HUDEP-2 (cell line): ENCODE measurements at regions not wholly inside any gene's neighbourhood (a gene's known extent, or its start where the extent isn't known, plus 50 kb on each side); places are given as distances from the start of the nearest gene placed in this dataset.

Experiments
- DNase-seq, 76 experiments: peaks; one replicate each; lab custom pipeline; 2025; ENCODE audit not compliant: unreplicated experiment in 76 of 76; lab: John Stamatoyannopoulos, UW

DNA sequence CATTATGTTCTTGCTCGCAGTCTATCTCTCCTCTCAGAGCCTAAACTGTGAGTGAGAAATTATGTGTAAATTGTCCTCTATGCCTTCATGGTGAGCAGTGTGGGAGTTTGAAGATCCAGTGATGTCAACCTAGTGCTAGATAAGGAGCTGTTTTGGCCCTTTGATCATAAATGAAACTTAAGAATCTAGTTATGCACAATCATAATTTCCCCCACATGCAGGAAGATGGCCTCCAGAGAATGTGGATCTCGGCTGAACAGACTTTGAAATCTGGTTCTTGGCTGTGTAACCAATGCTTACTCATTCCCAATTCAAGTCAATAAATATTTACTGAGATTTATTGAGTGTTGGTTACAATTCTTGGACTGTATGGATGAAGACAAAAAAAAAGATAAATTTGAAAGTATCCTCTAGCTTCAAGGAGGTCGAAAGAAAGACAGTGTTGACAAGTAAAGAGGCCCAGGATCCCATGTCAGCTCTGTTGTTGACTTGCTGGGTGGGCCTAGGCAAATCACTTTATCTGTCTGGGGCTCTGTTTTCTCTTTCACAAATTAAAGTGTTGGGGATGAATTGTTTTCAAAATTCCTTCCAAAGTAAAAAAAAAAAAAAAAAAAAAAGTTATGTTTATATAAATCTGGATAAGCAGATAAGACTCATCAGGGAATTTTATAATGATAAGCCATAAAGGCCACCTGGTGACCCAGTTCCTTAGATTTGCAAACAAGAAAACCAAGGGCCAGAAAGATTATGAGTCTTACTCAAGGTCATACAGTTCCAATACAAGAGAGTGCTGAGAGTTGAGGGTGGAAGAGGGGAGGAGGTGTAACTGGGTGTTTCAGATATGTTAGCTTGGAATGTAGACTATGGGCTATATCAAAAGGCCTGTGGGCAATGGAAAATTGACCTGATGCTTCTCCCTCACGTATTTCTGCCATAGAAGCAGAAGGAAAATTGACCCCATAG, 969.9 kb downstream of the KCNMA1 start:
- no peak for DNase-seq

DNA sequence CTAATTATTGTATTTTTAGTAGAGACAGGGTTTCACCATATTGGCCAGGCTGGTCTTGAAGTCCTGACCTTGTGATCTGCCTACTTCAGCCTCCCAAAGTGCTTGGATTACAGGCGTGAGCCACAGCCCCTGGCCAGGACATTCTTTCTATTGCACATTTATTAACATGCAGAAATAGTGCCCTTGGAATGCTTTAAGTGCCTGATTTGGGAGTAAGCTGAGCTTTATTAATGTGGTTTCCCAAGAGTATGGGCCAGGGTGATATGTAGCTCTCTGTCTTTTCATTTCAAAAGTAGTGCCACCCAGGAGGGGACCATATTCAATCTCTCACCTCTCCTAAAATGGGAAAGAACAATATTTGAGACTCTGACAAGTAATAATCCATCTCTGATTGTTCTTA, 970.7 kb downstream of the KCNMA1 start:
- DNase-seq = no peak

DNA sequence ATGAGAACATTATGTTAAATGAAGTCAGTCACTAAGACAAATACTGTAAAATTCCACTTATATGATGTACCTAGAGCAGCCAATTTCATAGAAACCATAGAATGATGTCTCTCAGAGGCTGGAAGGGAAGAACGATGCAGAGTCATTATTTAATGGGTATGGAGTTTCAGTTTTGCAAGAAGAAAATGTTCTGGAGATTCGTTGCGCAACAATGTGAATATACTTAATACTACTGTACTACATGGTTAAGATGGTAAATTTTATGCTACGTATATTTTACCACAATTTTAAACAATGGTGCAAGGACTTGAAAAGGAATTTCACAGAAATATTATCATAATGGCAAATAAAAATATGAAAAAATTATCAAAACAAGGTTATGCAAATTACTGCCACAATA, 972.6 kb downstream of the KCNMA1 start:
- DNase-seq = no peak

DNA sequence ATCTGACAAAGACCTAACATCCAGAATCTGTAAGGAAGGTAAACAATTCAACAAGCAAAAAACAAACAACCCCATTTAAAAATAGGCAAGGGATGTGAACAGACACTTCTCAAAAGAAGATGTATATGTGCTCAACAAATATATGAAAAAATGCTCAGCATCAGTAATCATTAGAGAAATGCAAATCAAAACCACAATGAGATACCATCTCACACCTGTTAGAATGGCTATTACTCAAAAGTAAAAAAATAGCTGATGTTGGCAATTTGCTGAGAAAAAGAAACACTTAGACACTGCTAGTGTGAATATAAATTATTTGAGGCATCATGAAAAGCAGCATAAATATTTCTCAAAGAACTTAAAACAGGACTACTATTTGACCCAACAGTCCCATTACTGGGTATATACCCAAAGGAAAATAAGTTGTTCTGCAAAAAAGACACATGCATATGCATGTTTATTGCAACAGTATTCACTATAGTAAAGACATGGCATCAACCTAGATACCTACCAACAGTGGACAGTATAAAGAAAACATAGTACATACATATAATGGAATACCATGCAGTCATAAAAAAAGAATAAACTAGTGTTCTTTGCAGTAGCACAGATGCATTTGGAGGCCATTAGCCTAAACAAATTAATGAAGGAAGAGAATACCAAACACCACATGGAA, 980.1 kb downstream of the KCNMA1 start:
- DNase-seq = no peak

DNA sequence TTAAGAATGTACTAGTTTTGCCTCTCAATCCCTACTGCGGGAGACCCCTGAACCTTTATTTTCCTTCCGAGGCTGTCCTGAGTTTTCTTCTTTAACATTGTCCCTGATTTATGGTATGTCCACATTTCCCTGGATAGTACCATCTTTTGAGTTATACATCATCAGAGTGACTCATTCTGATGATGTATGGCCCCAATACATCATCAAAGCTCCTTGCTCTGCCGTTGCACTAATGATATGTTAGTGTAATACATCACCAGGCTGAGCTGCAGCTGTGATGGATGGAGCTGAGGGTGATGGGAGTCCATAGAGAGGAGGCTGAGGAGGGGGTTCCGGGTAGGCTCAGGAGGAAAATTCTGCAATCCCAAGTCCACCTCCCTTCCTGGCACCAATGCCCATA, 986.5 kb downstream of the KCNMA1 start:
- DNase-seq = no peak

DNA sequence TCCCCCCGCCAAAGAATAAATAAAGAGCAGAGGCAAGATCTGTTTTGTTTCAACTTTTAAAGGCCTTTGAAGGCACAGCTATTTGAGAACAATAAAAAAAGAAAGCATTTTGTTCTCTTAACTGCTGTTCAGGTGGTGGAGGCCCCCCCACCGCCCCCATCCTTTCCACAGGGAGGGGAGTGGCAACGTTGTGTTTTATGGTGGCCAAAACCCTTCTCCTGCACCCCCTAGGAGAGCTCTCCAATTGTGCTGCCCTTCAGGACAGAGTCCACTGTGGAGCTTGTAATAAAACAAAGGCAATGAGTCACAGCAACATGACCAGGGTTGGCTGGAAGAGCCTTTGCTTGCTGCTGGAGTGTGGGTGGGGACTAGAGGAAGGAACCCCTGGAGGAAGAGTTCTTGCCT, 987.9 kb downstream of the KCNMA1 start:
- DNase-seq = no peak

DNA sequence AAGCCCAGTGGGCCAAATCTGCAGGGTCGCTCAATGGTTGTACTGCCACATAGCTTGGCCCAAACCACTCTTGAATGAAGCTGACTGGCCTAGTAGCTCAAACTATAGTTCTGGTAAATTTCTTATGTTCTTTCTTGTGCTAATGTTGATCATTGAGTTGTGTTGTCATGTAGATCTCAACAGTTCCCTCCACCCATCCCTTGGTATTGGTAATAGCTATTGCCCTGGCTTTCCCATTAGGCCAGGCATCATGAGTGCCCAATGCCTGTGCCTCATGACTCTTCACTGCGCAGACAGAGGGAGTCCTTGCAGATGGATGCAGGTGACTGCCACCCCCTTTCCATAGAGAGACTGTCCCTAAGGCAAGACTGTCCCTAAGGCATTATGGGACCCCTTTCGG, 988.4 kb downstream of the KCNMA1 start:
- no peak for DNase-seq

DNA sequence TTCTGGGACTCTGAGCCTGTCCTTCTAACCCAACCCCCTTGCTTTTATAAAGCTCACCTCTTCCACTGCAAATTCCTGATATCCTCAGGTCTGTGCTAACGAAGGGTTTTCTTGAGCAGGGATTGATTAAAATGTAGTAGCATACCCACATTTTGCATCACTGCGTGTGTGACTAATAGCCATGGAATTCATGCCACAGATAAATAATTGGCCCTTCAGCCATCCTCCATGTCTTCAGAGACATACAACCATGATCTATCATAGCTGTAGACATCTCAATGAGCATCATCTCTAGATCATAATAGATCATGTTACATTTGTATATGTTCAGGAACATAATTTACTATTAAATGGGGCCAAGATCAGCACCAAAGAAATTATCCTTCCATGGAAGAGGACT, 990.3 kb downstream of the KCNMA1 start:
- DNase-seq = no peak

DNA sequence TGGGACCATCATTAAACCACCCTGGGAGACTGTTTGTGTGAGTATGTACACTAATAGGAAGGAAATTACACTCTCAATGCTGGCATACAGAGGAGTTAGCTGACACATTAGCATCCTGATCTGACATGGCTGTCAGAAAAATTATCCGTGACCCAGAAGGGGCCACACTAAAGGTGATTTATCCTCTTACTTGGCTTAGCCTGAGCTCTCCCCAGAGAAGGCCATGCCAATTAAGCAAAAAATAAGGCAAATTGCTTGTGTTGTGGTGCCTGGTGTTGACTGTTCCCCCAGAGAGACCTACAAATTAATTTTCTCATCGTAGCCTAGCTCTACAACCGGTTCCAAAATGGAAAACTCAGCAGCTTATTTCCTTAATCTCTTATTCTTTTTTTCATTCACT, 992.3 kb downstream of the KCNMA1 start:
- DNase-seq = no peak

DNA sequence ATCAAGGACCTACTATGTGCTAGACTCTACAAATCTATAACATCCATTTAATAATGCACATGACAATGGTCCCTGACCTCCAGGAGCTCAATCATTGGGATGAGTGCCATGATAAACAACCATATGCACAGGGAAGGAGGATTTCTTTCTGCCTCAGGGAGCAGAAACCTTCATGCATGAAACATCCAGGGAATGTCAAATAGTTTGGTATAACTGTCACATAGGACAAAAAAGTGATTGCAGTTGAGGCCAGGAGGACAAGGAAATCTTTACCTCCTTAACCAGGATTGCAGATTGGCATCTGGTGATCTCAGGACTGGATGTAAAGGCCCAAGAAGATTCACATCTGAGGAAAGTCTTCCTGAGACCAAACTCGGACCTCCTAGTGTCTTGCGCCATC, 993.1 kb downstream of the KCNMA1 start:
- no peak for DNase-seq

DNA sequence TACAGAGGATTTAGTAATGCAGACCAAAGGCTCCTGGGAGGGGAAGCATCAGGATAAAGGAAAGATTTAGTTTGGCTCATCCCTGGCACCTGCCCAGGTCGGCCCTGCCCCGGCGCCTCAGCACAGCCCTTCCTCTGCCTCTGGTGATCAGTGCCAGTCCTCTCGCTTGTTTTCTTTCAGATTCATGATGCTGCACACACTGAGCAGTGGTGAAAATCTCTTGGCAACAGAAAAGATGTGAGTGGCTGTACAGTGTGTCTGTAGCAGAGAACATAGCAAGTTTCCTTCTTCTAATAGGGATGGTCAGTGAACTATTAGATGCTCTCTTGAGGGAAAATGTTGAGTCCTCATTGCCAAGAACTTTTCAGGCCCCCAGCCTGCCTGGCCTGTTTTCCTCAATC, 994.1 kb downstream of the KCNMA1 start:
- no peak for DNase-seq

DNA sequence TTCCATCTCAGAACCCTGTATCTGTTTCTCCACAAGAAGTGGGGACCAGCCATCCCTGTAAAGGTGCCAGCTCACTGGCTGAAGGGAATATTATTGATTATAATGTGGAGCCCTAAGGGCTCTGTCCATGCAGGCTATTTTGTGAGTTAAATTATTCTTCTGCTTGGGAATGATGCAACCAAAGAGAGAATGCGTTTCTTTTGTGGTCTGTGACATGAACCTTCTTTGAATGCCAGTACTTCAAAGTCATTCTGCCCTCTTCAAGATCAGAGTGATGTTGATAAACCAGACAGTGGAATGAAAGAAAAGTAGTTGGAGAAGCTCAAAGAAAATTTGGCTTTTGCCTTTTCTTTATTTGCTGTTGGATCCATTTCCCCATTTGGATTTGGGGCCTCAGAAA, 995.2 kb downstream of the KCNMA1 start:
- DNase-seq = no peak

DNA sequence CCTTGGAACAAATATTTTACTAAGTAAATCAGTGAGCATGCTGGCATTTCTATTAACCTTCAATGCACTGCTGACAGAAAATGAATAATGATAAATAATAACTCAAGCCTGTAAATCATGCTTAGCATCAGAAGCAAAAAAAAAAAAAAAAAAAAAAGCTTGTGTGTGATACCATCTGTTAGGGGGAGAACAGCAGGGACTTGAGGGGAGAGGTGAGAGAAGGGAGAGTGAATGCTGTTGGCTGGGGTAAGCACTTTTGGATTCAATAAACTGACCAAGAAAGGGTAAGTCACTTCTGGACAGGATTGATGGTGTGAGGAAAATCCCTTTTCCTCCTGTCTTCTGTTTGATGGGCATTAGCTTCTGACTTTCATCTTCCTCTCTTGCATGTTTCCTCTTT, 996.4 kb downstream of the KCNMA1 start:
- no peak for DNase-seq

DNA sequence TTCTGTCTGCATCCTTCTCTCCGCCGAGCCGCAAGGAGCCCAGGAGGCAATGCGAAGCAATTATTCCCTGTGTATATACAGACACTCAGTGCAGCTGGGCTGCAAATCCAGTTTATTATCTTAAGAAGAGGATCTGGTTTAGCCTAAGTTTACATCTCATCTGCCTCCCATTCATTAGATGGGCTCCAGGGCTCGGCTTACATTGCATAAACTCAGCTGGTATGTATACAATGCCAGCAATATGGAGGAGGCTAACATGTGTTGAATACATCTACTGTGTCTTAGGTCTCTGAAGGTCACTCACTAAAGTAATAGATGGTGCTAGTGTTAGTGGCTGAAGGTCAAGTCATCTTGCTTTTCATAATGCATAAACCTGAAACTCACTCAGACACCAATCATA, 996.8 kb downstream of the KCNMA1 start:
- DNase-seq = no peak

DNA sequence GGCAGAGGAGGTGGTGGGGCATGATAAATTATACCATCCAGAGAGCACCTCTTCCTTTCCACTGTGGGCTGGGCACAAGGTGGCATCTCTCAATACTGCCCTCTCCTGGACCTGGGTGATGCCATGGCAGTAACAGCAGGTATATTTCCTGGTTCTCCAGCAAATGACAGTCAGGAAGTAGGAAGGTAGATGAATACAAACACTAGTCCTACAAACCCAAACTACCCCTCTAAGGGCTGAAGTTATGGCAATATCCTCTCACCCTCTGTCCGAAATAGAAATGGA, 1004.9 kb downstream of the KCNMA1 start:
- DNase-seq = peak in 11 of 76 experiments; percentile 0 to 27 (median 3)

DNA sequence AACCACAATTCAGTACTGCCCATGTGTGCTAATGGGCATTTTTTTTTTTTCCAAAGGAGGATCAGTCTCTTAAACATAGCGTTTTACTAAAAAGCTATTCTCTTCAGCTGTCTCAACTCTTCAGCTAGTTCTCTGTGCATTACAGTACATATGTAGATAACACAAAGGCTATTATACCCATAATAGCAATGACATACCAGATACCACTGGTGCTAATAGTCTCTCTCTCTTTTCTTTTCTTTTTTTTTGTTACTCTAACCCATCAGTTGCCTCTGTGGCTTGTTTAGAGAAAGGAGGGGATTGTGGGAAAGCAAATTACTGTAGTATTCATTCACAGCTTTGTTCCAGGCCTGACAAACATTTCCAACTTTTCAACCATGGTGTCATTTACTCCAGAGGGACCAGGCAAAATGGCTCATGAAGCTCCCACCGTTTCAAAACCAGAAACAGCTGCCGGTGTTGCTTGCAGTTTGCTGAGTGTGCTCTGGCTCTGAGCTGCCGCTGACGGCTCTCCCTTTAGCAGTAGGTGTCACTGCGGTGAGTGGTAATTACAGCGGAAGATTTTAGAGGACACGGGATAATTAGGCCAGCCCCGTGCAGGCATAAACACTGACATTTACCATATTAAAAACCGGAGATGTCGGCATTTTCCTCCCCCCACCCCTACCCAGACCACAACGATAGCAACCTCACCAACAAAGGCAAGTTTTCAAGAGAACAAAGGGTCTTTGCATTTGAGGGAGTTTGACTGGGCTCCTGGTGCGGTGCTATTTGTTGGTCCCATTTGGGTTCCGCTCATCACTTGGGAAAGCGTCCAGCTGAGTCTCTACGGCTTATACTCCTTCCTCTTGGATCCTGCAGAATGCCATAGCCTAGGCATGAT, 1005.5 kb downstream of the KCNMA1 start:
- DNase-seq = no peak

DNA sequence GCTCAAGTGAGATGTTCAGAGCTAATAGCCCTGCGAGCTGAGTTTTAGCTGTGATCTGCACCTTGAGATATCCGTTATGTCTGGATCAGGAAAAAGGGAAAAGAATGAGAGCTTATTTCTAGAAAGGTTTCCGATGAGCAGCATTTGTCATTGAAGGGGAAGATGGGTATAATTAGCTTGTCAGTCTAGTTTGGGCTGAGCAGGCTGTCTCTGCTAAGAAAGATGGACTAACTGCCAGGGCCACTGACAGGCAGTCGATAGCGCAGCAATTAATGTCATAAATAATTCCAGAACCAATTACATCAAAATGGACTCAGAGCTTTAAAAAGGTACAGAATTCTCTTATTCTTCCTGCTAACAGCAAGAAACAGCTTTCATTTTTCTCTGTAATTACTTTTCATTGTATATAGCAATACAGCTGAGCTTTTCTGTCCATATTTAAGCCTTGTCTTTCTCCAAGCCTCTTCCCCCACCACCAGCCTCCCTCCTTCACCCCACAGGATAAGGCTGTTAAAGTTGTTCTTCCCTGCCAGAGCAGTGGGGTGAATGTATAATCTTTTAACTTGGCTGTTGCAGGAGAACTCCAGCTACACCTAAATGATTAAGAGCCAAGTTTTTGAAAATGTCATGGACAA, 1006.5 kb downstream of the KCNMA1 start:
- no peak for DNase-seq

DNA sequence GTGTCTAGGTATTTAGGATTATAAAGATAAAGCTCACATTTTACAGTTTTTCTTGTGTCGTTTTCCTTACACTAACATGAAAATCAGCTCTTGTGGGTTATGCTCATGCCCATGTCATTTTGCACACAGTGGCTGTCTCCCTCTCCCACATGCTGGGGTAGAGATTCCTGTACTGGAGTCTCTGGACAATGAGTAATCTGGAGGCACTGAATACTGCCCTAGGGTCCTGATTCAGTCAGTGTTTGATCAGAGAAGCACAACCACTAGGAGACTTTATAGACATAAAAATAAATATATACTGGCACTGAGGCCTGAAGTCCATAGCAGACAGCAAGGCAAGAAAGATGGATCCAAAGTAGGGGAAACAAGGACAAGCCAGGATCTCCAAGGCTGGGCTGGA, 1008.8 kb downstream of the KCNMA1 start:
- no peak for DNase-seq

DNA sequence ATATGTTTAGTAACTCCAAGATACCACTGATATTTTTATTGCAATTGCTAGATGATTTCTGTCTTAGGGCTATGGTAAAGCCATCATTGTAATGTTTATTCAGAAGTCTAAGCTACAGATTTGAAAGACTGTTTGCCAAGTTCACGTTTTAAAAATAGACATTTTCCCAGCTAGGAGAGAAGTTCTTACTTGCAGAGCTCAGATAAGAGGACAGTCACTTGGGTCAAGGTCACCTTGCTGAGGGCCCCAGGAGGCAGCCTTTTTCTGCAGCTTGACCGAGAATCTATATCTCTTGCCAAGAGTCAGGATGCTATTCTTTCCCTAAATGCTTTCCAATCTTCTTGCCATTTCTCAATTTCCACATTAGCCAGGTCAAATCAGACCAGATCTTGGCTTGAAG, 1011.2 kb downstream of the KCNMA1 start:
- DNase-seq = no peak

DNA sequence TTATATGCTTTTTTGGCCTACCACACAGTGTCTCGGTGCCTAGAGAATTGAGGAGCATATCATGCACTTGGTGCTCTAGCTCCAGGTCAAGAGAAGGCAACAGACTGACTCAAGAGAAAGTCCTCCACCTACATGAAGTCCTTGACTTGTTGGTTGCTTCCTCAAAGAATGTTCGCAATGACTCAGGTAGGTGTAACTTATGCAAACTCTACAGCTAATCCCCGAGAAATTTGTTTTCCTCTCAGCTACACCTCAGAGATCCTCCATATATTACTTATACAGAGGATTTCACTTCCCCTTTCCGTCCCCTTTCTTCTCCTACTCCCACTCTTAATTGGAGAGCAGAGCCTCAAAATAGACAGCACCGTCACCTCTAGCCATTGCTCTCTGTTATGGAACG, 1013.1 kb downstream of the KCNMA1 start:
- DNase-seq = no peak
